ENCODE measurements at regions not wholly inside any gene's neighbourhood (a gene's known extent, or its start where the extent isn't known, plus 50 kb on each side); places are given as distances from the start of the nearest gene placed in this dataset.

- ATAC-seq (ENCODE audit: insufficient read depth, low read depth) = peak; percentile 86
- Histone ChIP-seq H3K36me3 (ENCODE audit: insufficient read depth, low read length) (no peaks in the 10 kb centered on the region), H4K20me1 (ENCODE audit: insufficient read depth, low read length) (peaks cover 20% of the 10 kb centered on the region), H3K9me3 (ENCODE audit: insufficient read depth, low read length, severe bottlenecking) (no peaks in the 10 kb centered on the region), H3K4me2 (ENCODE audit: insufficient read depth, low read length) (peak overlapping the region; percentile 63), H2AFZ (ENCODE audit: low read depth, low read length) (no peak overlapping the region), H3K9ac (ENCODE audit: low read depth, low read length) (peak overlapping the region; percentile 19), H3K4me3 (ENCODE audit: low read depth in 1 of 2, low read length in 2 of 2) (peak overlapping the region in 1 of 2 experiments; percentile 28; a peak in 2 of 4 replicates), H3K27me3 (ENCODE audit: insufficient read depth, low read length, poor library complexity) (no peaks in the 10 kb centered on the region), H3K4me1 (ENCODE audit: insufficient read depth, low read length) (peaks cover 38% of the 10 kb centered on the region), H3K27ac (ENCODE audit: low read length) (peak overlapping the region; percentile 78), H3K79me2 (ENCODE audit: insufficient read depth, low read length) (no peaks in the 10 kb centered on the region)
- peak; percentile 40 for TF ChIP-seq CTCF (IDR thresholded peaks at IDR 0.05; ENCODE audit: borderline replicate concordance, extremely low read depth, low read length, poor library complexity, severe bottlenecking)
- no peak for TF ChIP-seq EZH2 (IDR thresholded peaks at IDR 0.05; ENCODE audit: borderline replicate concordance, low read depth, low read length, severe bottlenecking)
- DNase-seq = peak; percentile 86
Measured at GRCh38 chr20:50338479-50339391, 148.1 kb downstream of the CEBPB start.

GRCh38 chr20:50339466-50339901 lies 148.9 kb downstream of the CEBPB start:
- peak overlapping the region; percentile 63 for H3K4me2 ChIP-seq (ENCODE audit: insufficient read depth, low read length)
- H3K79me2 ChIP-seq (ENCODE audit: insufficient read depth, low read length) = no peaks in the 10 kb centered on the region
- H3K9me3 ChIP-seq (ENCODE audit: insufficient read depth, low read length, severe bottlenecking) = no peaks in the 10 kb centered on the region
- peak overlapping the region in 1 of 2 experiments; percentile 28; a peak in 2 of 4 replicates for H3K4me3 ChIP-seq (ENCODE audit: low read depth in 1 of 2, low read length in 2 of 2)
- DNase-seq = peak; percentile 49
- no peaks in the 10 kb centered on the region for H3K36me3 ChIP-seq (ENCODE audit: insufficient read depth, low read length)
- no peak overlapping the region for H2AFZ ChIP-seq (ENCODE audit: low read depth, low read length)
- H4K20me1 ChIP-seq (ENCODE audit: insufficient read depth, low read length) = peaks cover 23% of the 10 kb centered on the region
- H3K27ac ChIP-seq (ENCODE audit: low read length) = peak overlapping the region; percentile 78
- peak; percentile 33 for ATAC-seq (ENCODE audit: insufficient read depth, low read depth)
- TF ChIP-seq EZH2 (IDR thresholded peaks at IDR 0.05; ENCODE audit: borderline replicate concordance, low read depth, low read length, severe bottlenecking) (no peak), CTCF (IDR thresholded peaks at IDR 0.05; ENCODE audit: borderline replicate concordance, extremely low read depth, low read length, poor library complexity, severe bottlenecking) (no peak)
- peak overlapping the region; percentile 19 for H3K9ac ChIP-seq (ENCODE audit: low read depth, low read length)
- H3K4me1 ChIP-seq (ENCODE audit: insufficient read depth, low read length) = peaks cover 38% of the 10 kb centered on the region
- H3K27me3 ChIP-seq (ENCODE audit: insufficient read depth, low read length, poor library complexity) = no peaks in the 10 kb centered on the region

GRCh38 chr20:50340541-50340940 lies 149.9 kb downstream of the CEBPB start:
- peaks cover 38% of the 10 kb centered on the region for H3K4me1 ChIP-seq (ENCODE audit: insufficient read depth, low read length)
- DNase-seq = no peak
- H2AFZ ChIP-seq (ENCODE audit: low read depth, low read length) = no peak overlapping the region
- H3K27ac ChIP-seq (ENCODE audit: low read length) = no peak overlapping the region
- H3K9me3 ChIP-seq (ENCODE audit: insufficient read depth, low read length, severe bottlenecking) = no peaks in the 10 kb centered on the region
- peaks cover 23% of the 10 kb centered on the region for H4K20me1 ChIP-seq (ENCODE audit: insufficient read depth, low read length)
- H3K27me3 ChIP-seq (ENCODE audit: insufficient read depth, low read length, poor library complexity) = no peaks in the 10 kb centered on the region
- ATAC-seq (ENCODE audit: insufficient read depth, low read depth) = no peak
- peak; percentile 27 for TF ChIP-seq CTCF (IDR thresholded peaks at IDR 0.05; ENCODE audit: borderline replicate concordance, extremely low read depth, low read length, poor library complexity, severe bottlenecking)
- TF ChIP-seq EZH2 (IDR thresholded peaks at IDR 0.05; ENCODE audit: borderline replicate concordance, low read depth, low read length, severe bottlenecking) = no peak
- no peak overlapping the region for H3K9ac ChIP-seq (ENCODE audit: low read depth, low read length)
- H3K79me2 ChIP-seq (ENCODE audit: insufficient read depth, low read length) = no peaks in the 10 kb centered on the region
- H3K4me2 ChIP-seq (ENCODE audit: insufficient read depth, low read length) = no peak overlapping the region
- no peak overlapping the region for H3K4me3 ChIP-seq (ENCODE audit: low read depth in 1 of 2, low read length in 2 of 2)
- no peaks in the 10 kb centered on the region for H3K36me3 ChIP-seq (ENCODE audit: insufficient read depth, low read length)

Data from DND-41 (cell line).